Amygdala (tissue), 56 donors: ENCODE measurements at regions not wholly inside any gene's neighbourhood (a gene's known extent, or its start where the extent isn't known, plus 50 kb on each side); places are given as distances from the start of the nearest gene placed in this dataset.

Experiments
- DNase-seq, 56 donors: peaks; one replicate each; lab custom pipeline; 2025; lab: John Stamatoyannopoulos, UW

DNA sequence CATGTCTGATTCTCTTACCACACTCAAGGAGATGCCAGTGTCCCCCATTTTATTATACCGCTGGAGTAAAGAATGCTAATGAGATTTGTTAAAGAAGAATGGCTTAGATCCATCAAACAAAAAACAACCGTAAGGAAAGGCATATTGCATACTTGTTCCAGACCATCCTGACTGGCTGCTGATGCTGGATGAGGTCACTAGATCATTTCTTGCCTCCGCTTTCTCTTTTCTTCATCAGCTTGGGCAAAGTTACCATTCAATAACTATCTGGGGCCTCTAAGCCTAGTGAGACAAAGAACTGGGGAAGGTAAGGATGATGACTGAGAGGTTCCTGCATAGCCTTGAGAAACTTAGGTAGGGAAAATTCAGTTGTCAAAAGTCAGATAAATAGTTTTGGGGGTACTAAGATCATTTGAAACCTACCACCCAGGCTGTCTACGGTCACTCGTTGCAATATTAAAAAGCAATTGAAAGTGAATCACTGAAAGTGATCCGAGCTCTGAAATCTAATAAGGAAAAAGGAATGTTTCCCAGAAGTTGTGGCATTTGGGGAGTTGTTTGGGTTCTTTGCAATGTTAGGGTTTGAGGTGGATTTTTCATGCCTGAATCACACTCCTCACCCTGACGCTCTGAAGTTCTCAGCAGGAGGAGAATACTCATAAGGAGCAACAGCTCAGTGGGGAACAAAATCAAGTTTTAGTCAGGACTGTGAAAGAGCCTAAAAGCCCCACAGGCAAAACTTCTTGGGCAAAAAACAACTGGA is 176.8 kb downstream of the HHIPL2 start:
- DNase-seq, result no peak

DNA sequence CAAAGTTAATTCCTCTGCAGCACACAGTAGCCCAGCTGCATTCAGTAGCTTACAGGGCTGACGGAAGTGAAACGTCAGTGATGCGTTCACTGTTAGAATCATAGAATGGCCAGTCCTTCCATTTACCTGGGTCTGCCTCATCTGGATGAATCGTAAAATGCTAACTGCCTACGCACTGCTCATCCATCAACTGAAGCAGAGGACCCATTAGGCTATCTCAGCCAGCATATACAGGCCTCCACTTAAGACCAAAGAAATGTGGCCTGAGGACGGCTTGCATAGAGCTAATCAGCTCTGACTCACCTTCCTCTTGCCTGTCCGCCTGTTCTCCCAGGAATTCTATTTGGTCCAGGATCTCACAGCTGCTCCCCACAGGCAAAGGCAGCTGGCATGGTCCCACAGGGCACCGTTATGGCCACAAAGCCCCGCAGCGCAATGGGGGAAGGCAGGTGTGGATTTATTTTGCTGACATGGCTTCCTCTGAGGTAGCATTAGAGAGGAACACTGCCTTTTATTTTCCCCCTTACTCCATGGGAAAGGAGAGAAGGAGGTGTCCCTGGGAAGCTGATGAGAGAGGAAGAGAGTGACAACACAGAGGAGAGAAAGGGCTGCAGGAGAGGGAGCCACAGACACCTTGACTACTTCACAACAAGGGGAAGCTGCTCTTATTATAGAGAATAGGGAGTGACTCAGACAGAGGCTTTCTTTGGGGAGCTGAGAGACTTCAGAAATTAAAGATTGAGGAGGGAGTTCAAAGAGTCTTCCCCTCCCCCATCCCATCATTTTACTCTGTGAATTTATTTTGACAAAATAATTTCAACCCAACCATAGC is 177.6 kb downstream of the HHIPL2 start:
- no peak for DNase-seq

DNA sequence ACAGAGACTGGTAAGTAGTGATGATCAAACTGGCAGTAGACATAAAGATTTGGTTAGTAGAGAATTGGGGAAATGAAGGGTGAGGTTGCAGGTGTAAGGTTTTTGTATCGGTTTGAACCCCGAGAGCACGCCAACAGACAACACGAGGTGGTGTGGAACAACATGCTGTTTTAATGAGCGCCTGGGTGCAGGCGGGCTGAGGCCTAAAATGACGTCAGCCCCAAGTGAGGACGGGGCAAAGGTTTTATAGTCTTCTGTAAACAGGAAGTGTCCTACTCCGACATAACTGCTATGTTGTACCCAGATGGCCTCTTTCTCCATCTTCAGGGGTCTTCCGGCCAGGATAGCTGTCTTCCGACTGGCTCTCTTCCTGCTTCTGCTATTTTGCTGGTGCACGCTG is 178.8 kb downstream of the HHIPL2 start:
- no peak for DNase-seq

DNA sequence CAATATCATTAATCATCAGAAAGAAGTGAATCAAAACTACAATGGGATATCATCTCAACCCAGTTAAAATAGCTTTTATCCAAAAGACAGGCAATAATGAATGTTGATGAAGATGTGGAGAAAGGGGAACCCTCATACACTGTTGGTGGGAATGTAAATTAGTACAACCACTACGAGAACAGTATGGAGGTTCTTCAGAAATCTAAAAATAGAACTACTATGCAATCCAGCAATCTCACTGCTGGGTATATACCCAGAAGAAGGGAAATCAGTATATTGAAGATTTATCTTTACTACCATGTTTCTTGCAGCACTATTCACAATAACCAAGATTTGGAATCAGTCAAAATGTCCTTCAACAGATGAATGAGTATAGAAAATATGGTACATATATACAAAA is 189.8 kb downstream of the HHIPL2 start:
- DNase-seq, result no peak

DNA sequence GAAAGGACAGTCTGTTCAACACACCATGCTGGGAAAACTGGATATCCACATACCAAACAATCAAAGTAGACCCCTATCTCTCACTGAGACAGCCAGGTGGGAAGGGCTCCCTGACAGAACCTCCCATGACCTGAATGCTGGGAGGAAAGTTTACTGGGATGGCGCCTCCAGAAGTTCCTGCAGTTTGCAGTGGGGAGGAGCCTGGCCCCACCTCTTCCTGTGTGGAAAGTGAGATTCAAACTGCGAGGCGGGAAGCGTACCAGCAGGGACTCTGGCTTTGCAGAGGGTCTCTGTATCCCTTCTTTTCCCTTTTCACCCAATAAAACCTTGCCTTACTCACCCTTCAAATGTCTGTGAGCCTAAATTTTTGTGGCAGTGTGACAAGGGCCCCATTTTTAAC is 190.7 kb downstream of the HHIPL2 start:
- DNase-seq, result no peak

DNA sequence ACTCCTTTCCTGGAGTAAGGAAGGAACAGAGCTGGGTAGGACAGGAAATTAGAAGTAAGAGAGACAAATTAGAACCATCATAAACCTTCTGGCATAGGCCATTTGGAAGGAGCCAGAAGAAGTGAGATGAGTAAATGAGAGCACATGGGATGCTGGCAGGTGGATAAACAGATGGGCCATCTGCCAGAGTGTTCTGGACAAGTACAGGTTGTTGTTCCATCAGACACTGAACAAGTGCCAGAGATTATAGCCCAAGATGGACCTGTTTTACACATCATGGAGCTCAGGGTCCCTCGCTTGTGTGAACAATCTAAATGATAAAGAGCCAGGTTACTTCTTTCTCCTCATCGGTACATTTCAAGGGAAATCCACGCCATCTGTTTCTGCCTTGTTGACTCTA is 200.3 kb downstream of the HHIPL2 start:
- no peak for DNase-seq

DNA sequence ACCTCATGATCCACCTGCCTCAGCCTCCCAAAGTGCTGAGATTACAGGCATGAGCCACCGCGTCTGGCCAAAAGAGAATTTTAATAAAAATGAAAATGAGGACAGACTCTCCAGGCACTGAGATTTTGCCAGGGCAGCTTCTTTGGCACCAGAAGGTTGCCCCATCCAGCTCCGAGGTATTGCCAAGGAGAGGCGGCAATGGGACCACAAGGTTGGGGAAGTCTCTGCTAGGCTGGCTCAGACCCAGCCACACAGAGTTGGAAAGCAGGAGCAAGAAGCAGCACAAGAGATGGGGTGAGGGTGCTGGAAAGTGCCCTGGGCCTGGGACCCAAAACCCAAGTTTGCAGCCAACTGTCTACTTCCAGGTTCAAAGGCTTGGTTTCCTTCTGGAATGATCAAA is 200.9 kb downstream of the HHIPL2 start:
- DNase-seq, result no peak

DNA sequence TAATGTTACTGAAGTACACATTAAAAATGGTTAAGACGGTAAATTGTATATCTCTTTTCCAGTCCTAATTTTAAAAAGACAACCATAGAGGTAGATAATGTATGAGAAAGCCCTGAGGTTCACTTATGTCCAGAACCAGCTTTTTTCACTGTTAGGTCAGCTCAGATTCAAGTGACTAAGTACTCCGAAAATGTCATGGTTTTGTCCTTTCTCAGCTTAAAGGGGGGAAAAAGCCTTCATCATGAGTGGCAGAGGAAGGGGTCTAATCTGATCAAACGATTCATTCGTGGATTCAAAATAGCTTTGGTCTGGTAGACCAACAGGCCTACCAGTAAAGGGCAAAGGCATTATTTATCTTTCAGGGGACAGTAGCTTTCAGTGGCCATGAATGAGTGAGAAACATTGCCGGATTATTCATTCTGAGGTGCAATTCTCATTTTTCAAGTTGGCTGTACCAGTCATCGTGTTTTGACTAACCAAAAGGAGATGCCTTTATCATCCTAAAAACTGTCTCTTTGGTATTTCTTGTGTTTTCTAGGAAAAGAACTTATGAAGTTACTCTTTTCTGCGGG is 208.4 kb downstream of the HHIPL2 start:
- no peak for DNase-seq

DNA sequence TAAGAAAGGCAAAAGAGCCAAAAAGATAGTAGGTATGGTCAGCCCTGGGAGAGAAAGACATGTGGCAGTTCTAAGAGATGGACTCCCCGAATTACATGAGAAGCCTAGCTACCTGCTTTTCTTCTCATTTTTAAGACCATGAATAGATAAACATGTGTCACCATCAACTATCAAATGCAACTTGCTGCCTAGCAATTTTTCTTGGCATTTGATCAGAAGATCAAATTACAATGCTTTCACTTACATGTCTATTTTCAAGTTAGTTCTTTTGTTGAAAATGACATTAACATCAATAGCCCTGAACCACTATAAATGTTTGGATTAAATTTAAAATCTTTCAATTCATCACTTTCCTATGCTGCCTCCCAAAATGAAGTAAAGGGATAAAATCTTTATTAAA is 212.3 kb downstream of the HHIPL2 start:
- DNase-seq, result no peak

DNA sequence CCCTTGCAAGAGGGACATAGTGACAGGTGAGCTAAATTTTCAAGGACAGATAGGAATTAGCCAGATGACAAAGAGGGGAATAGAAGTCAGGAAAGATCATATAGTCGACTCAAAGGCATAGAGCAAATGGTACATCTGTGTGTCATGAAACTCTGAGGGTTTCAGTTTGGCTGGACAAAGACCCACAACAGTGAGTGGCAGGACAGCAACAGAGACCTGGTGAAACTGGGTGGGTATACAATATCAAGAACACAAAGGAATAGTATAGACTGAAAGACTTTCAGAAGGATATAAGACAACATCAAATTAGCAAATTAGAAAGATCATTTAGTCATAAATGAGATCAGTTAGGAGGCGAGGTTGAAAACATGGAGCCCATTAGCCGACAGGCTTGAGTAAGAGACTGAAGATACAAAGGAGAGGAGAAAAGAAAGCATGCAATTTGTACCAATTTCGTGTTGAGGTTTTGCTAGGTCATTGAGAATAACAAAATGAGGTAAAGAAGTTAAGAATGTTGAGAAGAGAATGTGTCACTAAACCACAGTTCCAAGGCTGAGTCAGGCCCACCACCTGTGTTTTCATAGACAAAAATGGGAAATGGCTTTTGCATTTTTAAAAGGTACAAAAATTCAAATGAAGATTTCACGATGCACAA is 213.8 kb downstream of the HHIPL2 start:
- no peak for DNase-seq

DNA sequence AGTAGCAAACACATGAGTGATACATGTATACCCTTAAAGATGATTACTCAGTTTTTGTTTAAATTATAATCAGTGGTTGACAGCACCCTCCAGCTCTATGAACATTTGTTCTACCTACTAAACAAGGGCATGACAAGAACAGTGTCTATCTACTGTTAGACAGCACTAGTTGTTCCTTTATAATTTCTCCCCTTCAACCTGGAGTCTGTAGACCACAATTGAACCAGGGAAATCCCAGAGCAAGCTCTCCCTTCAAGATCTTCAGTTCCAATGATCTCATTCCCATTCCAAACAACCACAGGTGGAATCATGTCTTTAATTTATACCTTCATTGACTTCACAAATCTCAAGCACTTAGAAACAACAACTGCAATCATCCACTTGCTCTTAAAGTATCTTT is 216.1 kb downstream of the HHIPL2 start:
- no peak for DNase-seq

DNA sequence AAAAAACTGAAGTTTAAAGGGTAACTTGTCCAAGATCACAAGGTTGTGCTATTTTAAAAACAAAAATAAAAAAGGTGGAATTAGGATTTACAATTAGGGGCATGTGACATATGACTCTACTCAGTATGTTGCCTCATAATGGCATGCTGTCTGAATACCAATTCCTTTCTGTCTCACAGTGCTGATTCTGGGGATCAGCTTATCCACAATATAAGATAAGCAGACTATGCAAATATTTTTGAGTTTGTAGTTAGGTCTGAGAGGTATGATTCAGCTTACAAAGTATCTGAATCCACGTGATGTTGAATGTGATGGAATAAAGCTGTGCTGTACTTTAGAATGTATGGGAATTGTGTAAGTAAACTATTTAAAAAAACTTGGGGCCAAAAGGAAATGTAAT is 216.6 kb downstream of the HHIPL2 start:
- DNase-seq, result no peak

DNA sequence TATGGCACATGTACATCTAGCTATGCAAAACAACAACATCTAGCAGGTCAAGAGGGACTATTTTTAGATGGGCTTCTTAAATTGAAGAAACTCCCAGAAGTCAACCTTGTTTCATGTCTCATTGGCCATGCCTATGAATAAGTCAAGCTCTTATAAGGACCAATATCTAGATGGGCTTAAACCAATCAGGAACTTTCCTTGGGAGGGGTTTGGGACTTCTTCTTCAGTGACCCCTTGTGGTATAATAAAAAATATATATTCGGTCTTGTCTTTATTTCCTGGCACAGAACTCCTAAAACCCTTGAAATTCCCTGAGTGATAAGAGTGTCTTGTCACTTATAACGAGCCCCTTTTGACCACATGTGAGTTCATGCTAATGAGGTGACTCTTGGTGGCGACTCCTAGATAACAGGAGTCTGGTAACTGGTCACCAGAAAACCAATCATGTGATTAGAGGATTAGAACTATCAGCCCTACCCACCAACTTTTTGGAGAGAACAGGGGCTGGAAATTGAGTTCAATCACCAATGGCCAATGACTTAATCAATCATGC is 218.3 kb downstream of the HHIPL2 start:
- no peak for DNase-seq

DNA sequence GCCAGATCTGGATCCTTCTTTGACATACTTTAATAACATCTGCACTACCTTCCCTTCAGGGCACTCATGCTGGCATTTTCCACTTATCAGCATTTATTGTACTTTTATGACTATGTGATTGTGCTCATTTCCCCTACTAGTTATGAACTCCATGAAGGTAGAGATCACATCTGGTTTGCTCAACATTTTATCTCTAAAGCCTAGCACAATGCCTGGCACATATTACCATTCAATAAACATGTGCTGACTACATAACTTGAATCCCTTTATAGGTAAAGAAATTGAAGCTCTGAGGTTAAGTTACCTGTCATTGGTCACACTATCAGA is 221.2 kb downstream of the HHIPL2 start:
- DNase-seq, result no peak

DNA sequence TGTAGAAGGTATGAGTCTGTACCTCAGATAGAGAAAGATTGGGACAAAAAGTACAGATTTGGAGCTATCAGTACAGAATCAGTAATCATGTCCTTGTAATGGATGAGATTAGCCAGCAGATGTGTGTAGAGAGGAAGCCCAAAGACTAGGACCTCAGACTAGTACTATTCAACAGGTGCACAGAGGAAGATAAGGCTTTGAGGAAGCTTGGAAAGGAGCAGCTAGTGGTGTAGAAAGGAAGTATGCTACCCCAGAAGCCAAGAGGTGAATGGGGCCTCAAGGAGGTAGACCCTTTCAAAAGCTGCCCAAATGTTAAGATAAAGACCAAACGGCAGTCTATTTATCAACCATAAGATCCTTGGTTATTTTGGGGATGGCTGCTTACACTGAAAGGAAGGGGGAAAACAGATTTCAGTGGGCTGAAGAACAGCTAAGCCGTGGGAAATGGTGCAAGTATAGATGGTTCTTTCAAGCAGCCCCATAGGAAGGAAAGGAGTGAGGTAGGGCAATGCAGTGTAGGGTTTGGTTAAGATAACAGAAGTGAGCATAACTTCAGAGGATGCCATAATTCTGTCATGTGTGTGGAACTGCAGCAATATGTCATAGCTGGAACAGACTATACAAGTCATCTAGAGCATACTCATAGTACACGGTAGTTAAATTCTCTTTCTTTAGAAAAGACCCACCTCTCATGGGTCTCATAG is 221.7 kb downstream of the HHIPL2 start:
- no peak for DNase-seq

DNA sequence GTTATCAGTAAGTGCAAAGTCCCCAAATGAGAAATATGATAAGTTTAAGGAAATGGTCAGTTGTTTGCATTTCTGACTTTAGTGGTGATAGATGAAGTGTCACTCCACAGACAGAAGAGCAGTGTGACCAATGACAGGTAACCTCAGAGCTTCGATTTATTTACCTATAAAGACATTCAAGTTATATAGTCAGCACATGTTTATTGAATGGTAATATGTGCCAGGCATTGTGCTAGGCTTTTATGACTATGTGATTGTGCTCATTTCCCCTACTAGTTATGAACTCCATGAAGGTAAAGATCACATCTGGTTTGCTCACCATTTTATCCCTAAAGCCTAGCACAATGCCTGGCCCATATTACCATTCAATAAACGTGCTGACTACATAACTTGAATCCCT is 222.4 kb downstream of the HHIPL2 start:
- DNase-seq, result no peak

DNA sequence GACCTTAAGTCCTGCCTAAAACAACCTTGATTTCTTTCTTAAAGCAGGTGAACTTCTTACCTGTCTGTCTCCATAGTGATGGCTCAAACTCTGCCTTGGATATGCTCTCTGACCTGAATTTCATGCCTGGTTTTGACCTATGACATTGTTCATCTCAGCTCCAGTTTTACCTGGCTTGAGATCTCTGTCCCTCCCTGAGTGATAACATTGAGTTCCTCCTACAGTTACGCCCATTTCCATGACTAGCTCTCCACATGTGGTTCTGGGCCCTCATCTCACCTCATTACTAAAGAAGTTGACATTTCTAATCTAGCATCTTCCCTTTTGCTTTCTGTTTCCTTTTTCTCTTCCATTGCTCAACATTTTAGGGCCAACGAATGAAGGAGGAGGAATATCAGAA is 233.1 kb downstream of the HHIPL2 start:
- DNase-seq, result no peak

DNA sequence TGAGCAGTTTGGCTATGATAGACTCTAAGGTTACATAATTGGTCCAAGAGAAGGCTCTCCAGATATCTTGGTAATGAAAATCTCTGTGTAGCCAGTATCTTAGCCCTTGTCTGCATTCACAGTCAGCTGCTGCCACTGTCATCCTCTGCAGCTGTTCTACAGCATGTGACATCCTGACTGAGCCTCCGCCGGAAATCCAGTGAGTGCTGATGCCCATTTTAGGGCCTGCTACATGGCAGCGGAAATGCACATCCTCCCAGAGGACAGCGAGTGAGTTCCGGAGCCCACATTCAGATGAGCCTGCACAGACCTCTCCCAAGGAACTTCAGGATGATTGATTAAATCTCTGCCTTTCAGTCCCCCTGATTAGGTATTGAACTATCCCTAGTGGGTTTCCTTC is 237.1 kb downstream of the HHIPL2 start:
- peak in 32 of 56 donors; percentile 1 to 64 (median 20) for DNase-seq

DNA sequence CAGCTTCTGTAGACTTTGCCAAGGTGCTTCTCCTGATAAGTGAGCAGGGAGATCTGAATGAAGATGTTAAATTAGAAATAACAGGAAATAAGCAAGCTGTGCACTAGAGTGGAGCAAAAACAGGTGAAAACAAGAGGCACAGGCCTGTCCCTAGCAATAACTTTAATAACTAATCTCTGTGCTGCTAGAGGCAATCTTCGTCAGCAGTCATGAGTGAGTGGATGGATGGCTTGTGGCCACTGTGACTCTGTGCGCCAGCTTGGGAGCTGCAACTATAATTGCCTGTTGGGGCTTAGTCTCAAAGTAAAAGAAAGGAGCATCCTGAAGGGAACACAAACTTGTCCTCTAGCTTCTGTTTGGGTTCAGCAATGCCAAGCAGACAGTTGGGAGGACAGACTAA is 240.3 kb downstream of the HHIPL2 start:
- no peak for DNase-seq

DNA sequence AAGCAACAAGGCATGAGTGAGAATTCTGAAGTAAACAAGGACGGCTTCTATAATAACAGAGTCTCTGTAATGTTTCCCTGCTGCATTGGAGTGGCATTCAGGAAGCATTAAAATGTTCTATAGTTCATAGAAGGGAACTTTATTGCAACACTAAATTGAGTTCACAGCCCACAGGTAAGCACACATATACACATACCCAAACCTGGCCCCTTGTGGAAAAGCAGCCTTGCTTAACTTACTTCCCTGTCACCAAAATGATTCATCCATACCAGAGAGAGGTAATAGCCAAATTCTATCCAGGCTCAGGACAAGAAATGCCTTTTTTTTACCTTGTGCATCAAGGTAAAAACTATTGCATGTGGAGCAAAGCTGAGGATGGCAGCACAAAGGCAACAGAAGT is 241.4 kb downstream of the HHIPL2 start:
- no peak for DNase-seq
